Psoas muscle (tissue), 7 donors: ENCODE measurements at regions not wholly inside any gene's neighbourhood (a gene's known extent, or its start where the extent isn't known, plus 50 kb on each side); places are given as distances from the start of the nearest gene placed in this dataset.

Experiments used
- ATAC-seq, 4 donors: fragments of 200-7000 bp; cut with Tn5 transposase; one replicate each; pipeline ENCODE4 v1.9.1; 2020; ENCODE audit warnings: moderate library complexity in 3 of 4, mild to moderate bottlenecking in 2 of 4
- DNase-seq, 2 donors: peaks; one replicate each; pipeline ENCODE4 v3.0.0-alpha.2; 2020
- H3K27ac ChIP-seq: fragments of 200-600 bp; one replicate; pipeline ENCODE4 v1.8.0; 2022
- H3K27me3 ChIP-seq, 3 donors: fragments of 200-600 bp in 1 of 3; one replicate each; pipeline versions ENCODE4 v1.6.1 to v1.8.0; 2013 to 2022; ENCODE audit warnings: low read length in 2 of 3, mild to moderate bottlenecking in 2 of 3, moderate library complexity in 1 of 3; ENCODE audit not compliant: insufficient read depth in 3 of 3
- H3K36me3 ChIP-seq, 2 donors: fragments of 200-600 bp in 1 of 2; one replicate each; pipeline versions ENCODE4 v1.6.1 to v1.8.0; 2013 to 2022; ENCODE audit warnings: low read depth in 1 of 2, mild to moderate bottlenecking in 1 of 2, moderate library complexity in 1 of 2; ENCODE audit not compliant: insufficient read depth in 1 of 2
- H3K4me1 ChIP-seq: fragments of 200-600 bp; one replicate; pipeline ENCODE4 v1.8.0; 2022
- H3K4me3 ChIP-seq: fragments of 200-600 bp; one replicate; pipeline ENCODE4 v1.8.0; 2022; ENCODE audit warnings: mild to moderate bottlenecking
- H3K9me3 ChIP-seq: fragments of 200-600 bp; one replicate; pipeline ENCODE4 v1.8.0; 2022
- CTCF ChIP-seq: fragments of 200-600 bp; IDR thresholded peaks from one replicate; pipeline ENCODE4 v1.8.0; 2022; ENCODE audit warnings: antibody characterized with exemption
- WGBS, 3 donors: extraction: QIAGEN DNeasy Blood & Tissue Kit; methylation state at CpG; one replicate each; pipeline versions ENCODE4 v1.1.6 to v1.1.7; 2013; 5-methylcytosine and 5-hydroxymethylcytosine counted together
- intact Hi-C, 2 donors: fragments of 100-400 bp; cut with DNase I; formaldehyde crosslinking; loops; one replicate each; pipeline versions ENCODE4 v1.11.0 to v1.14.2; 2022
- donor health status: healthy with polysubstance abuse.
- donor health status: DM: no; HTN: no; CAD: no; lungs with moderate emphysema.
- donor health status: Bipolar disorder and iron deficiency.
- donor health status: healthy.
- donor health status: DM: yes; HTN: yes; CAD: no.
- donor health status: DM: no; HTN: no; CAD: no.
- donor health status: DM: yes; HTN: yes; CAD: no.

GRCh38 chr1:233730380-233730779, 116.5 kb downstream of the KCNK1 start:
- no peak overlapping the region for H3K4me3 ChIP-seq
- 80 to 89% (median 86%) methylated on average over 5 of the region's 5 CpGs for WGBS, 3 donors
- DNase-seq (no peak), ATAC-seq (no peak)
- H3K9me3 ChIP-seq, result no peaks in the 10 kb centered on the region
- no peaks in the 10 kb centered on the region for H3K36me3 ChIP-seq
- no peaks in the 10 kb centered on the region for H3K27me3 ChIP-seq
- no peaks in the 10 kb centered on the region for H3K4me1 ChIP-seq
- intact Hi-C loops, result no loop called here
- no peak overlapping the region for H3K27ac ChIP-seq
- no peak for TF ChIP-seq CTCF

- intact Hi-C loops, result no loop called here
- H3K27me3 ChIP-seq, result no peaks in the 10 kb centered on the region
- TF ChIP-seq CTCF, result no peak
- H3K36me3 ChIP-seq, result no peaks in the 10 kb centered on the region
- 45 to 49% (median 49%) methylated on average over 5 of the region's 5 CpGs for WGBS, 3 donors
- H3K9me3 ChIP-seq, result no peaks in the 10 kb centered on the region
- no peak overlapping the region for H3K4me3 ChIP-seq
- H3K27ac ChIP-seq, result no peak overlapping the region
- H3K4me1 ChIP-seq, result no peaks in the 10 kb centered on the region
- ATAC-seq (no peak), DNase-seq (no peak)
Measured at GRCh38 chr1:233730809-233731208, 116.9 kb downstream of the KCNK1 start.

- Histone ChIP-seq H3K9me3 (no peaks in the 10 kb centered on the region), H3K27me3 (no peaks in the 10 kb centered on the region), H3K36me3 (no peaks in the 10 kb centered on the region), H3K4me1 (no peaks in the 10 kb centered on the region), H3K27ac (no peak overlapping the region), H3K4me3 (no peak overlapping the region)
- intact Hi-C loops, result no loop called here
- no peak for TF ChIP-seq CTCF
- ATAC-seq (no peak), DNase-seq (no peak)
- 34 to 44% (median 35%) methylated on average over 2 of the region's 2 CpGs for WGBS, 3 donors
Measured at GRCh38 chr1:233732206-233732605, 118.3 kb downstream of the KCNK1 start.

- ATAC-seq, result no peak
- WGBS, 3 donors, result 77 to 84% (median 79%) methylated on average over 7 of the region's 7 CpGs
- intact Hi-C loops, result no loop called here
- H3K4me1 ChIP-seq, result no peaks in the 10 kb centered on the region
- DNase-seq, result no peak
- no peaks in the 10 kb centered on the region for H3K27me3 ChIP-seq
- no peak for TF ChIP-seq CTCF
- H3K4me3 ChIP-seq, result no peak overlapping the region
- H3K9me3 ChIP-seq, result no peaks in the 10 kb centered on the region
- no peaks in the 10 kb centered on the region for H3K36me3 ChIP-seq
- H3K27ac ChIP-seq, result no peak overlapping the region
Measured at GRCh38 chr1:233734456-233734855, 120.5 kb downstream of the KCNK1 start.

- ATAC-seq, result no peak
- Histone ChIP-seq H3K36me3 (no peaks in the 10 kb centered on the region), H3K9me3 (no peaks in the 10 kb centered on the region), H3K27ac (no peak overlapping the region), H3K27me3 (no peaks in the 10 kb centered on the region), H3K4me3 (no peak overlapping the region), H3K4me1 (no peaks in the 10 kb centered on the region)
- DNase-seq, result no peak
- intact Hi-C loops, result no loop called here
- TF ChIP-seq CTCF, result no peak
- 65 to 89% (median 78%) methylated on average over 1 of the region's 1 CpG for WGBS, 3 donors
Measured at GRCh38 chr1:233735331-233735730, 121.4 kb downstream of the KCNK1 start.
